Hematopoietic multipotent progenitor cell treated with erythropoietin and hydrocortisone succinate and interleukin-3 and kit ligand, for 8 days (in vitro differentiated cells): ENCODE measurements at regions not wholly inside any gene's neighbourhood (a gene's known extent, or its start where the extent isn't known, plus 50 kb on each side); places are given as distances from the start of the nearest gene placed in this dataset.
"Not testable (repeated sequence)": the region's sequence is repeated elsewhere in the genome, so short reads cannot be mapped to it uniquely, and the experiment has no call there.

ENCODE experiments used
- DNase-seq: peaks from one replicate; pipeline ENCODE4 v3.0.0-alpha.2; 2015

DNA sequence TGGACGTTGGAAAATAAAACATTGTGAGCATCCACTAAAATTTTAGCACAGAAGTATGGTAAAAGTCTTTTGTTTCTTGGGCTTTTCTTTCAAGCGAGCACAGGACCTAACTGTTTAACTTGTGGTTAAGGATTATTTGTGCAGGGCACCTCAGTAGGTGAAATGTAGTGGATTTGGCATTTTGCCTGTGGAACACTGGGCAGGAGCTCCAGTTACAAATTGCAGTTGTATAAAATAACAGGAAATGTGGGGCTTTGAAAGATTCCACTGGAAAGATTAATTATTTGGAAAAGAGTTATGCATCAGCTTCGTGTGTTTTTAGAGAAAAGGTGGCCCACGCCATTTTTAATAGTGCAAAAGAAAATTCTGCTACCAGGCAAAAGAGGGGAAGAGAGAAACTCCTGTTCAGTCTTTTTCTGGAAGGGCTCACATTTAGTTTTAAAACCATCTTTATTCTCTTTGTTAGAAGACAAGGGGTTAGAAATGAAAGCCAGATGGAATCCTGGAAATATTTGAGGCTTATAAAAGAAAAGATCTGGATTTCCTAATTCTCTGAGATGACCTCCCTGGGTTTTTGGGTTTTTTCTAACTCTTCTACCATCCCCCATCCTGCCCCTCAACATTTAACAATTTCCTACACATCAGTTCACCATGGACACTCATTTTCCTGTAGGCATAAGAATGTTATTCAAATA is 144.3 kb upstream of the SERTAD2 start:
- no peak for DNase-seq

DNA sequence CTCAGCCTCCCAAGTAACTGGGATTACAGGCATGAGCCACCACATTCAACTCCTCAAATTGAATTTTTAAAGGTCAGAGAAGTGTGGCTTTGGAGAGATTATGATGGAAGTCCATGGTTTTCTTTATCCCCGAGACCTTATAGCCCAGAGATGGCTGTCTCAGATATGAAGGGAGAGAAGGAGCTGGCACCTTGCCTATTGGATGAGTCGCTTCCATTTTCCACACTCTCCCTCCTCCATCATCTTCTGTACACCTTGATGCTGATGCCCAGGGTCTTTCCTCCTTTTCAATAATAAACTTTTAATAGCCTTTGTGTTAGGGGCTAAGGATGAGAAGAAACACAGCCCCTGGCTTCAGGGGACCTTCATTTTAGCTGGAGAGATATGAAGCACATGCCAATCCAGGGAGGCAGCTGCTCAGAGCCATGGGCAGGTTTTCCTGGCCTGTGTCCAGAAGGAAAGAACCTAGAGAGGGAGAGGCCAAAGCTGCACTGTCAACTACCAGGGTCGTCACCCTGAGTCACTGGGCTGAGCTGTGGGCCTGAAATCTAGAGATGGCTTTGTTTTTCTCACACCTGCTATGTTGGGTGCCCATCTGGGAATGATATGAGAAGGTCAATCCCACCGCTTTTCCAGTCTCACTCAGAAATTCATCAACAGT is 146.0 kb upstream of the SERTAD2 start:
- DNase-seq = no peak

DNA sequence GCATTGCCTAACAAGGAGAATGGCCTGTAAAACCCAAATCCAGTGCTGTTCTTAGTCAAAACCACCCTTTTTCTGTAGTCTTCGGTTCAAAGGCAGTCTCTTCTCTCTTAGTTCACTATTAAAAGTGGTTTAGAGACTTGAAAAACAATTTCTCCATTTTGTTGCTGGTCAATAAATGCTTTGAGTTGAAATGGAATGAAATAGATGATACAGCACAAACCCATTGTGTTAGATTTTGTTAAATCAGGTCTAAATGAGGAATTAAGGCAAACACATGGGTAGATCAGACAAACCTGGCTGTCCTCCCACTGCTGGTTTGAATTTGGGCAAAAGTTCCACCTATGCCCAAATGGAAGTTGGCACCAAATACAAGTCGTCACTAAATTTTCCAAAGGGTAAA is 150.1 kb upstream of the SERTAD2 start:
- no peak for DNase-seq

DNA sequence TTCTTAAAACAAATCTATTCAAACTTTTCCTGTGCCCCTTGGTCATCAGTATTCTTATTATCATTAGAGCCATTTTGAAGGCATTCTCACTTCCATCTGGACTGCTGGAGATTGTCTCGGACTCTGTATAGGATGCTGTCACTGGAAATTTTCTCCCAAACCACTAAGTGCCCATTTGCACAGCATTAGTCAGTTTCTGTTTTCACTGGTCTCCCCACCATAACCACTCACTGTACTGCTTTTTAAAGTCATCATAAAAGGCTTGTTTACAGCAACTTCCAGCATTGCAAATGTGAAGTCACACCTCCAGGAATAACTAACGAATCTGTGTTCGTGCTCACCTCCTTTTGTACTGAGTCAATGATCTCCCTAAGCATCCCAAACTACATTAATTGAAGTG is 150.9 kb upstream of the SERTAD2 start:
- DNase-seq = no peak

DNA sequence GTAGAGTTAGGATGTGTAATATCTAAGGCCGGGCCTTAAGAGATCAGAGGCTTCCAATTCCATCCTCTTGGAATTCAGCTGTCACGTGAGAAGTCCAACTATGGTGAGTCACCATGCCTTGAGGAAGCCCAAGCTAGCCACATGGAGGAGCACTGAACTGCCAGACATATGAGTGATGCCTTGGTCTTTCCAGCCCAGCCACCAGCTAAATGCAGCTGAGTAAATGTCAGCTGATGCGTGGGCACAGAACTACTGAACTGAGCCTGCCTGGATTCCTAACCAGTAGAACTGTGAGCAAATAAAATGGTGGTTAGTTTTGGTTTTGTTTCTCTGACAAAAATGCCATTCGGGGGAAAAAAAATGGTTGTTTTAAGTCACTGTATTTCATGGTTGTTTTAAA is 153.7 kb upstream of the SERTAD2 start:
- no peak for DNase-seq

DNA sequence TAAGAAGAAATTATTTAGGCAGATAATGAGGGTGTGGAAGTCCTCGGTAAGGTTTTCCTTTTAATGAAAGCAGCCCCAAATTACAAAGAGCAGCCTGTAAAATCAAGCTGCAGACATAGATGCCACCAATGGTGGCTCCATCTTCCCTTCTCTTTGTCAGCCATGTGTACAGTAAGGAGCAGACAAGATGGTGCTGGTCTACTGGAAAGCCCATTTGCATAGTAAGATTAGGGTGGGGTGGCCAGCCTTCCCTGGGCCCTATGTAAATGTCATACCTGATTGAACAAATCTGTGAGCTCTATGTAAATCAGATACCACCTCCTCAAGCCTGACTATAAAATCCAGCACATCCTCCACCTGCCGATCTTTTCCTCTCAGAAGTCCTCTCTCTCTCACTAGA is 154.4 kb upstream of the SERTAD2 start:
- DNase-seq = no peak

DNA sequence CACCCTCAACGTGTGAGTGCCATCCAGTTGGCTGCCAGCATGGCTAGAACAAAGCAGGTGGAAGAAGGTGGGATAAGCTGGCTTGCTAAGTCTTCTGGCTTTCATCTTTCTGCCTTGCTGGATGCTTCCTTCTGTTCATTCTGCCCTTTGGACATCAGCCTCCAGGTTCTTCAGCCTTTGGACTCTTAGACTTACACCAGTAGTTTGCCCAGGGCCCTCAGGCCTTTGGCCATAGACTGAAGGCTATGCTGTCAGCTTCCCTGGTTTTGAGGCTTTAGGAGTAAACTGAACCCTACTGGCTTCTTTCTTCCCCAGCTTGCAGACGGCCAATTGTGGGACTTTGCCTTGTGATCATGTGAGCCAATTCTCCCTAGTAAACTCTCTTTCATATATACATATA is 155.0 kb upstream of the SERTAD2 start:
- DNase-seq = no peak

DNA sequence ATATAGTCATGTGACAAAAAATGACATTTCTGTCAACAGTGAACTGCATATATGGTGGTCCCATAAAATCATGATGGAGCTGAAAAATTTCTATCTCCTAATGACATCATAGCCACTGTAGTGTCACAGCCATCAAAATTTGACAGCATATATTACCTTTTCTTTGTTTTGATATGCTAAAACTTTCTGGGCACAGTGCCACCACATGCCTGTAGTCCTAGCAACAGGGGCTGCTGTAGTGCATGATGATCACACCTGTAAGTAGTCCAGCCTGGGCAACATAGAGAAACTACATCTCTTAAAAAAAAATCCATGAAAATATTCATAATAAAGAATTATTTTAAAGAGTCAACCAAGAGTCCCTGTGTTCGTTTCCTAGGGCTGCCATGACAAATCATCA is 155.5 kb upstream of the SERTAD2 start:
- DNase-seq = no peak

DNA sequence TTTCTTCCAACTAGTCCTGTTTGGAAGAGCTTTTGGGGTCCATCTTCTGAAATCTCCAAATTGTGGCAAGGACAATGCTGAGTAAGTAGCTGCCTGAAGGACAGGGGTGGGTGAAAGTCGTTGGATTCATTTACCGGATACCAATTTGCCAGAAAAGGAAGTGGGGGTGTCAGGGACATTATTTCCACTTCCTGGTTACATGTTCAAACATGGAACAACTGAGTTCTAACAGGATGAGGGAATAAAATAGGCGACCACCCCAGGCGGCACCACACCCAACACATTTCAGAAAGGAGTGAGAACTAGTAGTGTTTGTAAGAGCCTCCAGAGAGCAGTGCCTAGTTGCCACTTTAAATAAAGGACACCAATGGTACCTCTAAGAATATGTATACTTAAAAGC is 158.6 kb upstream of the SERTAD2 start:
- DNase-seq = no peak

DNA sequence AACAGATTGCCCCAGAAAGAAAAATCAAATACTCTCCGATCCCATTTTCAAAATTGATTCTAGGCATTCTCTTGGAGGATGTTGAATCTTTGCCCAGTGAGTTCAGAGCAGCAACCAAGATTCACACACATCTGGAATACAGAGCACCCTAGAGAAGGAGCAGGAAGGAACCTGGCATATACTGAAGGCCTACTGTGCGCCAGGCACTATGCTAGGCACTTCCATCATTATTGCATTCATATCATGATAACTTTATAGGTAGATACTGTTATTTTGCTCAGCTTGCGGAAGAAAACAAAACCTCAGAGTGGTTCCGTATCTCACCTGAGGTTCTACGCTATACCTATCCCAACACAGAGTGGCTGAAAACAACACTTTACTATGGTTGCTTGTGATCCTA is 160.3 kb upstream of the SERTAD2 start:
- DNase-seq = no peak

DNA sequence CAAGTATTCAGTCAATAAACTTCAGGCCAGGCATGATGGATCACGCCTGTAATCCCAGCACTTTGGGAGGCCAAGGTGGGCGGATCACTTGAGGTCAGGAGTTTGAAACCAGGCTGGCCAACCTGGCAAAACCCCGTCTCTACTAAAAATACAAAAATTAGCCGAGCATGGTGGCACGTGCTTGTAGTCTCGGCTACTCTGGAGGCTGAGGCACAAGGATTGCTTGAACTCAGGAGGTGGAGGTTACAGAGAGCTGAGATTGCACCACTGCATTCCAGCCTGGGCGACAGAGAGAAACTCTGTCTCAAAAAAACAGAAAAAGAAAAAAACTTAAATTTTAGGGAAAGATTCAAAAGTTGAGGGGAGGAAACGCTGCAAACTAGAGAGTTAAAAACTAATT is 162.8 kb upstream of the SERTAD2 start:
- not testable (repeated sequence) for DNase-seq

DNA sequence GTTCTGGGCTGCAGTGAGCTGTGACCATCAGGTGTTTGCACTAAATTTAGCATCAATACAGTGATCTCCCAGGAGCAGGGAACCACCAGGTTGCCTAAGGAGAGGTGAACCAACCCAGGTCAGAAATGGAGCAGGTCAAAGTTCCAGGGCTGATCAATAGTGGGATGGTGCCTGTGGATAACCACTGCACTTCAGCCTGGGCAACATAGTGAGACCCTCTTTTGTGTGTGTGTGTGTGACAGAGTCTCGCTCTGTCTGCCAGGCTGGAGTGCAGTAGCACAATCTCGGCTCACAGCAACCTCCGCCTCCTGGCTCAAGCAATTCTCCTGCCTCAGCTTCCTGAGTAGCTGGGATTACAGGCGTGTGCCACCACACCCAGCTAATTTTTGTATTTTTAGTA is 163.7 kb upstream of the SERTAD2 start:
- DNase-seq = no peak

DNA sequence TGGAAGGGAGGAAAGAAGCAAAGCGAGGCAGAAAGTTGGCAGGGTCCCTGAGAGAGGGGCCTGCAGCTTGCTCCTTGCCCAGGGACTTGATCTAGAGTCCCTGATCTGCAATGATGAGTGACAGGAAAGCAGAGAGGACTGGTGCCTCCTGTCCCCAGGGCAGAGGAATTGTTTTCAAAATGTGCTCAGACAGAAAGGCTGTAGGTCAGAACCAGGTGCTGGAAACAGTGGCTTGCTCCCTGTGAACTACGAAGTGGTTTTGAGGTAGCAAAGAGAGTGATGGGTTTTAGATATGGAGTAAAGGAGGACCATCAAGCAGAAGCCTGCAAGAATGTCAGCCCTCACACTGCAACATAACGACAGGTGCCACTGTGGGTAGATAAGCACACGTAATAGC is 164.9 kb upstream of the SERTAD2 start:
- DNase-seq = no peak

DNA sequence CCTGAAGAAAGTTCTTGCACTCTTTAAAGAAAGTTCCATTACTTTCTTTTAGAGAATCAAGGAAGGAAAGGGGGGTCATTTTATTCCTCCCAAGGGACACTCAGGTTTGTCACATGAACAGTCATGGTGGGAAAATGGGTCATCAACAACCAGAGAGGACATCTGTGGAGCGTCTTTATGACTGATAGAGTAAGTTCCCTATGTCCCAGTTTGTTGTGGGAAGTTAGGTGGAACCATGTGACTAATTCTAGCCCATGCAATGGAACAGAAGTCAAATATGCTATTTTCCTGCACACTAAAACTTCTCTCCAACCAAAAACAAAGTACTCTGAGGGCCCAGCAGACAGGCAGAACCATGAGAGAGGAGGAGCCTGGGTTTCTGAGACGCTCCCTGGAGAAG is 165.6 kb upstream of the SERTAD2 start:
- DNase-seq = no peak

DNA sequence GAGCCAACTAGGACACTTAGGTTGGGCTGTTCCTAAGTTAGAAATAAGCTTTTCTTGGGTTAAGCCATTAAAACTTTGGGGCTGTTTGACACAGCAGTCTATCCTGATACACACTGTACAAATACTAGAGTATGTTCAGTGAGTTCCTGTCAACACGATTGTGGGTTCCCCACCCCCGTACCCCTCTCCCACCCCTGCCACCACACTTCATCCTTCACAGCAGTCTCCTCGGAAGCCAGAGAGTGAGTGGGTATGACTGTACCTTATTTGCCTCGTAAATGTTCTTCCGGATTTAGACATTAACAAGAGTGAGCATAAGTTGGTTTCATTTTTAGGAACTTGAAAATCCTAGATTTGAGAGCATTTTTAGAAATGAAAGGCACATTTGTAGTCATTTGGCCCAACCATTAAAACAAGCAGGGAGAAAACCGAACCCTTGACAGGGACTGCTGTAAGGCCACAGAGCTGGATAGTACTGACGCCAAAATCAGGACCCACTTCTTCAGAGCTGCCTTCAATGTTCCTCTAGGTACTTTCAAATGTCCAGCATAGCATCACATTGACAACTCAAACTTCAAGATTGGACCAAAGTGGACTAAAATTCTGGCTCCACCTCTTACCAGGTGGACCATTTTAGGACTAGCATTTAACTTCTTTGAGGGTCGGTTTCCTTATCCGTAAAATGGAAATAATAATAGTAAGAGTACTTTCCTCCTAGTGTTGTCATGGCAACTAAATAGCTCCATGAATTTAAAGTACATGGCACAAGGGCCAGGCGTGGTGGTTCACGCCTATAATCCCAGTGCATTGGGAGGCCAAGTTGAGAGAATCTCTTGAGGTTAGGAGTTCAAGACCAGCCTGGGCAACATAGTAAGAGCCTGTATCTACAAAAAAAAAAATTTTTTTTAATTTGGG is 166.3 kb upstream of the SERTAD2 start:
- DNase-seq = no peak

DNA sequence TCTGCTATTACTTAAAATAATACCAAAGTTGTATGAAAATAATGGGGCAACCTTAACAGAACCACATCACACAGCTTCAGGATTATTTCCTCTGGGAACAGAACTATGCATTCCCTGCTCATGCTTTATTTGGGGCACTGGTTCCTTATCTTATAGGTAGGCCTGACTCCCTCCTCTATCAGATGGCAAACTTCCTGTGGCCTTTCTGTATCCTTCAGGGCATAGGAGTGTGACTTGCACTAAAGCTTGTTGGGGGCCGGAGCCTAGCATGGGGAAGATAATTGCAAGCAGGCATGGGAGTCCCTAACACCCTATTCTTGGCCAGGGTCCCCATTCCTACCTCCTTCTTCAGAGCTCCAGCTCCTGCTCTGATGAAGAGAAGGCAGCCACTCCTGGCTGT is 167.2 kb upstream of the SERTAD2 start:
- no peak for DNase-seq

DNA sequence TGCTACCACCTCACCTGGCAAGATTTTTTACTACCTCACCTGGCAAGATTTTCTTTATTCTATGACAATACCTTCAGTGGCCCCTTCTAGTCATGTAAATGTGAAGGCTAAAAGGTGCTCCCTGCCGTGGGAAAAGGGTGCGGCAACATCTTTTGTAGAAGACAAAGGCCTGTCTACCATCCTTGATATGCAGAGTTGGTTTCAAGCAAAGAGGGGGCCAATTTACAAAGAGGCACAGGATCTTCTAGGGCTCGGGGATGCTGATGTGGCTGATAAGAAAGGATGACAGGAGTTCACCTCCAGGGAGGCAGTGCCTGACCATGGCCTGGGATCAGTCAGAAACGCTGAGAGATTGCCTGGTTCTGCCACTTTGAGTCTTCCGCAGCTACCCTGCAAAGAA is 165.4 kb upstream of the SLC1A4 start:
- no peak for DNase-seq

DNA sequence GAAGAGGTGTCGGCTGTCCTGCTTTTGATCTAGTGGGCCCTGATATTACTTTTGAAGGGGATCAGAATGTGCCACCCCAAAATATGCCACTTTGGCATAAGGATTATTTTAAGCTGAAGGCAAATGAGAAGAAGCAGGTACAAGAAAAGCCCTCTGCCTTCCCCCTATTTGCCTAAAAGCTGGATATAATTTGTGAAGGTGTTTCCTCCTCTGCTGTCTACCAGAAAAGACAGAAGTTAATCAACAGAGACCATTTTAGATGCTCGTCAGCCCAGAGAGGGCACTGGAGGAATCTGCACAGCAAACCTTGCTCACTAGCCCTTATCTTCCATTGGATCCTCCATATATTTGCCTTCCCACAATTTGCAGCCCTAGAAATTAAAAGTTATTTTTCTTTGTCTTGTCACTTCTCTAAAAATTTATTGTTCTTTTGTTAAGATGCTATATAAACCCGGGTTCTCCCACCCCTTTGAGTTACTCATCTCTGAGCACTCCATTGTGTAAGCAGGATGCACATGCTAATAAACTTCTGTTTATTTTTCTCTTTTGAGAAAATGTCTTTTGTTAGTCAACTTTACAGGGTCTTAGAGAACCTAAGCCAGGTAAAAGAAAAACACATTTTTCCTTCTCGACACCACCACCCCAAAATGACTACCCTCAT is 163.2 kb upstream of the SLC1A4 start:
- no peak for DNase-seq

DNA sequence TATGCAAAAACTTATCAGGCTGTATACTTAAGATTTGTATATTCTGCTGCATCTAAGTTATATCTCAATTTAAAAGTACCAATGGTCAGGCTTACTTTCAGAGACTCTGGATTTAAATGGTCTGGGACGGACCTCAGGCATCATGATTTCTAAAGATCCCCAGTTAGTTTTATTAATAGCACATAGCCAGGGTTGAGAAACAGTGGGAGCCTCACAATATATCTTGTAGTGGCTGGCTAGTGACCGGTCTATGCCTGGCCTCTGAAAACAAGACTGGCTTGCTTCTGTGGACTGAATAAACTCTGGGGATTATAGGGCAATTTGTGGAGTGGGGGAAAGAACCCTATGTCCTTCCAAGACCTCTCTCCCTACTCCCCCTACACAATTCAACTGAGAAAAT is 162.5 kb upstream of the SLC1A4 start:
- DNase-seq = no peak

DNA sequence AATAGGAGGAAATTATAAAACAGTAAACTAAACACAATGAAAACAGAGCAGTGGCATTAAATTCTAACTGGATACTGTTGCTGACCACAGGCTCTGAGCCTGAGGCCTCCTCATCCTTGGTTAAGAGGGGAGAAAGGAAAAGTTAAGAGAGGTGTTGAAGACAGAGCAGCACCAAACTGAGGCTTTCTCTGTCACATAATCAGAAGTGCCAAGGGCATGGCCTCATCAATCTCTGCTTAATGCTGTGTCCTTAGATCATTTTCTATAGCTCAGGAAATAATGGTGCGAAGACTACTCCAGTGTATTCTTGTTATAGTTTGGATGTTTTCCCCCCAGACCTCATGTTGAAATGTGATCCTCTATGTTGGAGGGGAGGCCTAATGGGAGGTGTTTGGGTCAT is 160.9 kb upstream of the SLC1A4 start:
- no peak for DNase-seq

DNA sequence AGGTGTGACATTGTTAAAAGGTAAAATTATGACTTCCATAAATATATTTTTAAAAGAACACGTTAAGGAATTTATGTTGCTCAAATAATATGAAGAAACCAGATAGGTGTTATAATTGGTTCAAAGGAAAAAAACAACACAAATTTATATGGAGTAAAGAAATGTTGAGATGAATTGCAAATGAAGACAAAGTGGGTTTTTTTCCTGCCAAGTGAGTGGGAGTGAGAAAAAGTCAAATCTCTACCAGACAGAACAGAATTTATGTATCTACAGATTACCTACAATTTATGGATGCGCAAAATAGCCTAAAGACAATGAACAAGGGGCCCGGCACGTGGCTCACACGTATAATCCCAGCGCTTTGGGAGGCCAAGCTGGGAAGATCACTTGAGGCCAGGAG is 159.7 kb upstream of the SLC1A4 start:
- DNase-seq = no peak

DNA sequence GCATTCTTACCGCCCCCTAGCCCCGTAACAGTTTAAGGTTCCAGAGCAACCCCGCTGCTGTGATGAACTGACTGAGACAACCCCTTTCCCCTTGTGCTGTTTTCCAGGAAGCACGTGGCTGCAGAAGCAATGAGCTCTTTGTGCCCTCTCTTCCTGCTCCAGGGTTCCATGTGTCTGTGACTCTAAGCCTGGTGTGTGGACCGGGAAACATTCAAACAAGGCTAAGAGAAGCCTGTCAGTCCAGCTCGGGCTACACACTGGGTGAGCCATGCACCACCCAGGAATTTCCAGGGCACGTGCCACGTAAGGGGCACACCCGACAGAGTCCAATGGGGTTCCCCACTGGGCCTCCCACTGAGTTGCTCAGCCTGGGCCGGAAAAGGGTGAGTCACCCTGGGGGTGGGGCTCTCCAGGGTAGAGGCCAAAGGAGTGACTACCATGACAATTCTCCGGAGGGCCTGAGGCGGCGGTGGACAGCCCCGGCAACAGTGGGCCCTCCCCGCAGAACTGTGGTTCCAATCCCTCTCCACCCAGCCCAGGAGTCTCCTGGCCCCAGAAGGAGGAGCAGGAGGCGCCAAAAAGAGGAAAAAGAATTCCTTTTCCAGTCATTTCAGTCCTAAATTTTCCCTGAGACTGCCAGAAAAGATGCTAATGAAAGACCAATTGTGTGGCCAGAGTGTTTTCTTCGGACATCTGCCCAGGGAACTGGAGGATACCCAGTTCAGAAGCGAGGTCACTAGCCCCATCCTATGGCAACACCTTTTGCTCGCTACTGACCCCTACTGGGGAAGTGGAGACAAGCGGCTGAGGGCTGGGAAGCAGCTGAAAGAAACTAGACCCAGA is 157.8 kb upstream of the SLC1A4 start:
- peak; percentile 82 for DNase-seq

DNA sequence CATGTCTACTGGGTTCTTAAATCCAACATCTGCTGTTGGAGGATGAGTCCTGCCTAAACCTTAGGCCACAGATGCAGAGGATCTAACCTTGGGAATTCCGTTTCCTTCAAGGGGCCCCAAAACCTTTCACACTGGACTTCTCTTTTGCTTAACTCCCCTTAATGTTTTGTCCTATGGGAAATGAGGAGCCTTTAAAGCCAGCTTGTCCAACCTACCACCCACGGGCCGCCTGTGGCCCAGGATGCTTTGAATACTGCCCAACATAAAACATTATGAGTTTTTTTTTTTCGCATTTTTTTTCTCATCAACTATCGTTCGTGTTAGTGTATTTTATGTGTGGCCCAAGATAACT is 157.2 kb upstream of the SLC1A4 start:
- no peak for DNase-seq
